Globus pallidus (tissue), 1 donor: ENCODE measurements at regions not wholly inside any gene's neighbourhood (a gene's known extent, or its start where the extent isn't known, plus 50 kb on each side); places are given as distances from the start of the nearest gene placed in this dataset.
"Not testable (repeated sequence)": the region's sequence is repeated elsewhere in the genome, so short reads cannot be mapped to it uniquely, and the experiment has no call there.

Experiments used
- DNase-seq: peaks from one replicate; pipeline ENCODE4 v3.0.0-alpha.2; 2015; ENCODE audit warnings: low spot score

DNA sequence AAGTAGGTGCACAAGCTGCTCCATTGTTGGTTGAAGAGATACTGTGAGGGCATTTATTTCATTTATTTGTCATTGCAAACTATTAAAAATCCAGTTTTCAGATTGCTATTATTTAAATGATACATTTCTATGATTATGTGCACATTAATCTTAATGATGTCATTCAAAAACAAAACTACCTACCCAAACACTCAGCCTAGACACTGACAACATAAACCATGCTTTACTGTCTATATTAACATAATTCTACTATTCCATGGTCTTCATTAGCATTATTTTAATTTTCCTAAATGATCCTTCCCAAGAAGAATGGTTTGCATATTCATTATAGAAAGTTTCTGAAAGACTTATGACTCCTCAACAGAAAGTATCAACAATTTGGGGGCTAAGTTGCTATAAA lies 813.0 kb upstream of the SLITRK5 start:
- no peak for DNase-seq

DNA sequence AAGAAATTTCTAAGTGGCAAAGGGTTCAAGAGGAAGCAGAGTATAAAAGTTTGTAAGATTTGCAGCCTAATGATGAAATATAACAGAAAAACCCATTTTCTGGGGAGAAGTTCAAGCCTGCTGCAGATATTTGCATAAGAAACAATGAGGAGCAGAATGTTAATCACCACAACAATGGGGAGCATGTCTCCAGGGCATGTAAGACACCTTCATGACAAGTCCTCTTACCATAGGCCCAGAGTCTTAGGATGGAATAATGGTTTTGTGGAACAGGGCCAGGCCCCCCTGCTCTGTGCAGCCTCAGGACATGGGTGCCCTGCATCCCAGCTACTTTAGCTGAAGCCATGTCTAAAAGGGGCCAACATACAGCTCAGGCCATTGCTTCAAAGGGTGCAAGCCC lies 809.0 kb upstream of the SLITRK5 start:
- no peak for DNase-seq

DNA sequence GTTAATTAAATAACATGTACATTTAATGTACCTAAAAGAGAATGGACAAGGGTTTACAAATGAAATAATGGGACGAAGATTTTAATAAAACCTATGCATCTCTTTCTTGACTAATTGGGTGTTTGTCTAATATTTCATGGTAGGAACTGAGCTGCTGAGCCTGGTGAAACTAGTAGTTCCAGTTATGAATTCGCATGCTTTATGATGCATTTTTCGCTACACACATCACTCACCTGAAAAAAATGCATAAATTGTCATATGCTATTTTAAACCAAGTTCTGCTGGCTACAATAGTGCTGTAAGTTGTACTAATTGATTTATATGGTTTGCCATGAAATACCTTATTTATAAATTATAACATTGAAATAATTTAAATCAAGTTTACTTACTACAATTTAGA lies 806.8 kb upstream of the SLITRK5 start:
- no peak for DNase-seq

DNA sequence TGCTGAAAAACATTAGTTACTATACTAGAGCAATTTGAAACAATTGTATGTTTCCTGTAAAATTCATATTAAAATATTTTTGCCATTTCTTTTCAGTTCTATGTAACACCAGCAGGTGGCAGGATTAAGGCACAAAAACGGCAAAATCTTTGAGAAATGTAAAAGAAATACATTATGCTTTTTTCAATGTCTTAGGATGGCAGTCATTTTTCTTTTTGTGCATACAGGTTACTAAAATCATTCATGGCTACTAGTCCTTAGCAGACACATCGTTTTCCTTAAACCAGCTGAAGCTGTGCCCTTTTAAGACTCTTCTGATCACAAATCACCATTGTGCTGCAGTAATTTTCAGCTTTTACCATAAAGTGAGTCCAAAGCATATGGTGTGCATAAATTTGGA lies 800.7 kb upstream of the SLITRK5 start:
- no peak for DNase-seq

DNA sequence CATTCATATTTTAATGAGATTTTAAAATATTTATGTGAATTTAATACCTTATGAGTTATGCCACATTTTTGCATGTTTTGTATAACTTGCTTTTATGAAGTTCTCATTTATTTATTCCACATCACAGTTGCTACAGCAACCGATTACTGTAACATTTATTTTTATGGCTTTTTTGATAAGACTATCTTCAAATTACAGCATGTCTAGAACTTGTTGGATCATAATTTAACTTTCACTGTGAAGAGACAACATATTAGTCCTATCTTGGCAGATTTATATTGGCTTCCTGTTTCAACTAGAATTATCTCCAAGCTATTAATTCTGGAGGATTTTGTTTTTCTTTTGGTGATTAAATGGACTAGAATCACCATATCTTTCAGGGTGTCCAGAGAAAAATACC lies 793.7 kb upstream of the SLITRK5 start:
- DNase-seq, result no peak

DNA sequence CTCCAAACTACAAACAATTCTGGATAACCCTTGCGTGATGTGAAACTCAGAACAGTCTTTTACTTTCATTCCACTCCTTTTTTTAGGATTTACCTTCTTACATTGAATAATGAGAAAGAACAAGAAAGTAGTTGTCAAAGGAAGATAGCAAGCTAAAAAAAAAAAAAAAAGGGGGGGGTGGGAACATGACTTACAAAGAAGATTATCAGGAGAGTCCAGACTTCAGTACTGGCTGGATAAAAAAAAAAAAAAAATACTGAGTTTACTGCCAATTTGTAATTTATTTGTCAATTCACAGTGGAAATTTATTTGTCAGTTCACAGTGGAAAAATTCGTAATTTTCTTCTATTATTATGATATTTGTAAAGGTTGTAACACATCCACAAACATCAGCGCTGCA lies 792.4 kb upstream of the SLITRK5 start:
- DNase-seq, result no peak

DNA sequence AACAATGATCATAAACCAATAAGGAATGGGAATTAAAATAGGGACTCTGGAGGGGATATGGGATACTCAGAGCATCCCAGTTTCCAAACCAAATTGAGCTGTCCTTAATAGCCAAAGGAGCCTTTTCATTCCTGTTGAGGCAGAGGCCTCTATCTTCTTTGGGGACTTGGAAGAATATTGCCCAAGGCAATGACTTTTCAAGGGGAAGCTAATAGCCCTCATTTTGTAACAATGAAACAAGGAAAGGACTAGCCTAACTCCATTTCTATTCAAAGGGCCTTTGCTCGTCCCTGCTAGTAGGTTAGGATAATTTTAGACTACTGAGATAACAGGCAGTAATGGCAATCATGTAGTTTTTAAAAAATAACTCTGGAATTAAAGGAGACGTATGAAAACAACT lies 789.8 kb upstream of the SLITRK5 start:
- no peak for DNase-seq

DNA sequence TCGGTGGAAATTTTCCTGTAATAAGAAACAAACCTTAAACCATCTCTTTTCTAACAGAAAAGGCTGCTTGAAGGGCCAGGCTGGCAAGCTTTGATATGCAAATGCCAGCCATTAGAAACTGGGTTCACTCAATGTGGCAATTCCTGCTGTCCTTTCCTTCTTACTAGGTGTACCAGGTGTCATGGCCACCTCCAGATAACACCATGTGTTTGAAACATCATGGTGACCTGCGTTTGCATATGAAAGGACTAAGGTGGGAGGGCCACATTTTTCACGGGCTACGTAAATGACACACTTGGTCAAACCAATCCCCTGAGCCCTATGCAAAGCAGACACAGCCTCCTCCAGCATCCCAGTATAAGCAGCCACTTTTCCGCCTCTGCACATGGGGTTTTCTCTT lies 789.1 kb upstream of the SLITRK5 start:
- DNase-seq, result no peak

DNA sequence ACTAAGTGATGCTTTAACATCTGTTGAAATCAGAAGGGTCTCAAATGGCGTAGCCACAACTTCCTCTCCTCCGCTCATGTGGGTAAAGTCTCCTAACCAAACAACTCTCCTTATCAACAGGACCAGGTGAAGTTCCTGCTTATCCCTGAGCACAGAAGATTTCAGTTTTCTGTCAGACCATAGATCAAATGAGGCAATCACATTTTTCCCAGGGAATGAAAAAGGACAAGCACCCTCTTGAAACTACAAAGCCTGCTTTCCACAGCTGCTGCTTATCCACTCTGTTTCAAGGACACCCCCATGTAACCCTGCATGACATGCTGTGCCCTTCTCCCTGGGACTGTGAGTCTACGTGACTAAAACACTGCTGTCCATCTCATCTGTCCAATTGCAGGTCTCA lies 788.3 kb upstream of the SLITRK5 start:
- no peak for DNase-seq

DNA sequence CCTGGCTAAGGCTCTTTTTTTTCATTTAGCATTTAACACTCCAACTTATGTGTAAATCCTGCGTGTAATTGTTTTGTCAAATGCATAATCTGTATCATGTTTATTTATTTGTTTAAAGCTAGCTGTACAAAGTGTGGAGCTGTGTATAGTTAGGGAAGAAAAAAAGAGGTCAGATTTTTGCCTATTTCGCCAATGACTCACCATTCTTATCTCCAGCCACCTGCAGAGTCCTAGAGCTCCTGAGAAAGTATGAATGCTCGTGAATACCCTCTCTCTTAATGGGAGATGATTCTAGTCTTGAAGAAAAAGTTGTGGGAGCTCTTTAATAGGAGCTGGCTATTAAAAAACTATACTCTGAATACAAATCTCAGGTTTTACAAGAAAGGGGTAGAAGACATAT lies 778.8 kb upstream of the SLITRK5 start:
- no peak for DNase-seq

DNA sequence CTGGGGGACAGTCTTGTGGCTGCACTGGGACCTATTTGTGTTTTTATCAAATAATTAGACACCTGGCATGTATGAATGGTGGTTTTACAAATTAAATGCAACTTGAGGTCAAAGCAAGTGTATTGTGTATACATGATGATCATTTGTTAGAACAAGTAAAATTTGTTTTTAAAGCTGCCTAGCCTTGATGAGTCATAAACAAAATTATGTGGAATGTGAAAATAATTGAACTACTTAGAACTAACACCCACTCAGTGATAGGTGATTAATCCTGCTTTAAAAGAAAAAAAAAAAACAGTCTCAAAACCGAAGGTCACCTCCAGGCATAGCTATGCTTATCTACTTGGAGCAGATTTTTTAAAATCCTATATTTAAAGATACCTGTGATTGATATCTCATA lies 770.3 kb upstream of the SLITRK5 start:
- no peak for DNase-seq

DNA sequence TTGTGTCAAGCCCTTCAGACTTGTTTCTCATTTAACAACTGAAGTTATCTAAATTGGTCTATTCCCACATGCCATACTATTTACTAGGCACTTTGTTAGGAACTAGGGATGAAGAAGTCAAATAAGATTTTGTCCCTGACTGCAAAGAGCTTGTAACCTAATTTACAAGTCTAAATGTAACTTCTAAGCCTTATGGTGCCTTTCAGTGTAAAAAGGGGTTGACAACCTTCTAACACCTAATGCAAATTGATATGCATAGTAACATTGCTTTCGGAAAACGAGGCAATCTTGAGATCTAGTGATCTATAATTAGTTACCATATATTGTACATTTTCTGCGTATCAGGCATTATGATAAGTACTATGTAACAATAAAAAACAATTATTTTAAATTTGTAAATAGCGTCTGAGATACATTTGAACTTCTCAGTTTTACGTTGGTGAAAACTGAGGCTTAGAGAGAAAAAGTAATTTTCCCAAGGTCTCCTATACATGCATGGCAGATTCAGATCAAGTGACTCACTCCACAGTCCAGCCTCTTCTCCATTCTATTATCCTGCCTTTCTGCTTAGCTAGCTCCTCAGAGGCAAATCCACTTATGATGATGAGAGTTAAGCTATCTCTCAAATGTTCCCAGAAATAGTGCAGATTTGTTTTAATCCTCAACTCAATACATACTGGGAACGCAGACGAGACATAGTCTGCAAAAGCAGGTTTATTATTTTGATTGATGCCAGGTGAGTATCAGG lies 764.9 kb upstream of the SLITRK5 start:
- no peak for DNase-seq

DNA sequence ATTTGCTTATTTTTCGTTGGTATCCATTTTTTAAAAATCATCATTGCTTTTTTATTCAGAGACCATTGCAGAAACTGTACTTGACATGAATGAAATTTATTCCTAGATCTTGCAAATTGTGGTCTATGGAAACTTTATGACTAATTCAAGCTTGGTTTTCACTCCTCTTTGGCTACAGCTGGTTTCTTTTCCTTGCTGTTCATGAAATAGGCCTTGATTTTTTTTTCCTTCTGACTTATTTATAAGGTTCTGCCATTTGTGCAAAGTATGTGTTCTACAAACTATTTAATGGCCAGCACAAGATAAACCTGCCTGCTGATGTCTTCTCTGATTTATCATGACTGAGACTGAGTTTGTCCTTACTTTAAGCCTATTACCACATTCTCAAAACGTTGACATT lies 764.0 kb upstream of the SLITRK5 start:
- DNase-seq, result no peak

DNA sequence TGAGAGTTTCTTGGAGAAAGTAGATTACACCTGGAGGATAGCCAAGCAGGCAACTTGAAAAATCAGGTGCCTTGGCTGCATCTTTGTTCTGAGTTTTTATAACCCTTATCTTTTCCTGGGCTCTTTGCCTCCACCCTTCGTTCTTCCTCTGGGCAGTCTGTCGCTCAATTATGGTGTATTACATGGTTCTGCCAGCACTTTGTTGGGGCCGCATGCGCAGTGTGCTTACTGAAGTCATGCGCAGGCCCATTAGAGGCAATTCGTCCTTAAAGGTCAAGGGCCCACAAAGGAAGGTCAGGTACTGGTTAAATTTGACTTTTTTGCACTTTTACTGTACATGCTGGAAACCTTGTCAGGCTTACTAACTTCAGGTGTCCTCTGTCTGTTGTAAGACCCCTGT lies 761.9 kb upstream of the SLITRK5 start:
- no peak for DNase-seq

DNA sequence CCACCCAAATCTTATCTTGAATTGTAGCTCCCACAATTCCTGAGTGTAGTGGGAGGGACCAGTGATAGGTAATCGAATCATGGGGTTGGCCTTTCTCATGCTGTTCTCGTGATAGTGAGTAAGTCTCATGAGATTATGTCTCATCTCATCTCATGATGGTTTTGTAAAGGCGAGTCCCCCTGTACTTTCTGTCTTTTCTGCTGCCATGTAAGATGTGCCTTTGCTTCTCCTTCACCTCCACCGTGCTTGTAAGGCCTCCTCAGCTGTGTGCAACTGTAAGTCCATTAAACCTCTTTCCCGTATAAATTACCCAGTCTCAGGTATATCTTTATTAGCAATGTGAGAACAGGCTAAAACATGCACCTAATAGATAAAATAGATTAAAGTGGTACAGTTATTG lies 756.4 kb upstream of the SLITRK5 start:
- DNase-seq, result no peak

DNA sequence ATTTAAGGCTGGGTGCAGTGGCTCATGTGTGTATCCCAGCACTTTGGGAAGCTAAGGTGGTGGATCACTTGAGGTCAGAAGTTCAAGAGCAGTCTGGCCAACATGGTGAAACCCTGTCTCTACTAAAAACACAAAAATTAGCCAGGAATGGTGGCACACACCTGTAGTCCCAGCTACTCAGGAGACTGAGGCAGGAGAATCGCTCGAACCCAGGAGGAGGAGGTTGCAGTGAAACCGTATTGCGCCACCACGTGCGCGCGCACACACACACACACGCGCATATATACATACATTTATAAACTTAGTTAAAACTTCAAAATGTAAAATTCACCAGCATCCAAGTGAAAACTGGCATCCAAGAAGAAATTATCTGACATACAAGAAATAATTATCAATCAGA lies 753.7 kb upstream of the SLITRK5 start:
- not testable (repeated sequence) for DNase-seq

DNA sequence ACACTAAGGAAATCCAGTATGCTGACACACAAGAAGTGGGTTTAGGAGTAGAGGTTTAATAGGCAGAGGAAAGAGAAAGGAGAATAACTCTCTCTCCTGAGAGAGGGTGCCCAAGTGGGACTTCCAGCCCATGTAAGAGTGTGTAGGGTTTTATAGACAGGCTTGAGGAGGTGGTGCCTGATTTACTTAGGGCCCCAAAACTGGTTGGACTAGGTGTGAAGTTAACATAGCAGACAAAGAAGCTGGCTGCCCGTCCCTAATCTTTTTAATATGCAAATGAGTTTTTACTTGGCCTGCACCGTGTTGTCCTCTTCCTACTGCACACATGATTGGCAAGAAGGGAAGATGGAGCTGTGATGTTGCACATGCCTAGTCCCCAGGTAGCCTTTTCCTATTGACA lies 752.5 kb upstream of the SLITRK5 start:
- DNase-seq, result no peak

DNA sequence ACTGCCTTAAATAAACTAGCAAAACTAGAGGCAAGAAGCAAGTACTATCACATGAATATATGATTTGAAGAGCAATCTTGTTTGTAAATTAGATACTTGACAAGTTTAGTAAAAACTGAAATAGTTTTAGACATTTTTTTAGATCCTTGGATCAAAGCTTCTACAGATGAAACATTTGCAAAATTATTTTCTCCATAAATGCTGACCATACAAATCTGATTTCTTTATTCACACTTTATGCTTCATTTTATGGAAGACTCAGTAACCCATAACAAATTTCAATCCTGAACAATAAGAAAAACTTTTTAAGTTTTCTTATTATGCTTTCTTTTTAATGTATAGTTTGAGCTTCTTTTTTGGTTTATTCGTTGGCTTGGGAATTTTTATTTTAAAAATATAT lies 750.2 kb upstream of the SLITRK5 start:
- DNase-seq, result no peak

DNA sequence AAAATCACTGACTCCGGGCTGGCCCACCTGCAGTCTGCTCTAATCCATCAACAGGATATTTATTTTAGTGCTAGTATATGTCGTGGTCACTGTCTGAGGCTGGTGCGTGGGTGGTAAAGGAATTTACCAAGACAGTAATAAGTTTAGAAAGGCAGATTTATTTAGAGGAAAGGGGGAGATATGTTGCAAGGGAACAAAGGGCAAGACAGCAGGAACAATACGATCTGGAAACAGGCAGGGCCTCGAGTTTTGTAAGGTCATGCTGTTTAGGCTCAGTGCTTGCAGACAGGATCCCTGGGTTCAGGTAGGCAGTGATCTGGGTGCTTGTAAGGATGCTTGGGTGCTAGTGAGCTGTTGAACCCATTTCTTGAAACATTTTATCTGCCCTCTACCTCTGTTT lies 748.2 kb upstream of the SLITRK5 start:
- no peak for DNase-seq

DNA sequence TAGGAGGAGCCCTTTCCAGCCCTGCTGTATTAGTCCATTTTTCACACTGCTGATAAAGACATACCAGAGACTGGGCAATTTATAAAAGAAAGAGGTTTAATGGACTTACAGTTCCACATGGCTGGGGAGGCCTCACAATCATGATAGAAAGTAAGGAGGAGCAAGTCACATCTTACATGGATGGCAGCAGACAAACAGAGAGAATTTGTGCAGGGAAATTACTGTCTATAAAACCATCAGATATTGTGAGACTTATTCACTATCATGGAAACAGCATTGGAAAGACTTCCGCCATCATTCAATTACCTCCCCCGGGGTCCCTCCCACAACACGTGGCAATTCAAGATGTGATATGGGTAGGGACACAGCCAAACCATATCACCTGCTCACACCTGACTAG lies 744.3 kb upstream of the SLITRK5 start:
- DNase-seq, result not testable (repeated sequence)

DNA sequence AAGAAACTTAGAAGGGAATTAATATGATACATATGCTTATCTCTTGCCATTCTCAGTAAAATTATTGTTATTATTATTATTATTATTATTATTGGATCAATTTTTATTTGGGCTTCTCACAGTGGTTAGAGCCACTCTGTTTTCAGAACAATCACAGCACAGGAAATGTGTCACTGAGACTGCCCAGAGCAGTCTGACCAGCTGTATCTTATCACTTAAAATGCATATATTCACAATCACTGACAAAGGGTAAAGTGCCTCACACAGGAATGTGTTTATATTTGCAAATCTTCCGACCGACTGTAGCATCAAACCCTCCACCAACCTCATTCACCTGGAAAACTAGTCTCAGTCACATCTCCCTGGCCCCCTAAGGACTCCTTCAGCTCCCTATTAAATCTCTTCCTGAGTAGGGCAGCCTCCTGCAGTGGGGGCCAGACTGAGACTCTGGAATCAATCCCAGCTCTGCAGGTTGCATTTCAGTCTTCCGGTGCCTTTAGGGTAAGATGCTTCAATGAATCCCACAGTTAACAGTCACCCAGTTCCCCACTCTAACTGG lies 738.3 kb upstream of the SLITRK5 start:
- DNase-seq, result no peak

DNA sequence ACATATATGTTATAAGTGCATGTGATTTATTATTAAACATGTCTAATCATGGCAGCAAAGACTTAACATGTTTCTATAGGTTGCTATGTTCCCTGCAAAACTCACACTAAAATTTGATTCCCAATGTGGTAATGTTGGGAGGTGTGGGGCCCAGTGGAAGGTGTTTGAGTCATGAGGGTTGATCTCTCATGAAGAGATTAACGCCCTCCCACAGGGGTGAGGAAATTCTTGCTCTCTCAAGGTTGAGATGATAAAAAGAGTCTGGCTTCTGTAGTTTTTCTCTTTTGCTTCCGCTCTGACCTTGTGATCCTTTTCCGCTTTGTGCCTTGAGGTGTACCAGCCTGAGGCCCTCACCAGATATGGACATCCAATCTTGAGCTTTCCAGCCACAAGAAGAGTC lies 737.5 kb upstream of the SLITRK5 start:
- DNase-seq, result no peak

DNA sequence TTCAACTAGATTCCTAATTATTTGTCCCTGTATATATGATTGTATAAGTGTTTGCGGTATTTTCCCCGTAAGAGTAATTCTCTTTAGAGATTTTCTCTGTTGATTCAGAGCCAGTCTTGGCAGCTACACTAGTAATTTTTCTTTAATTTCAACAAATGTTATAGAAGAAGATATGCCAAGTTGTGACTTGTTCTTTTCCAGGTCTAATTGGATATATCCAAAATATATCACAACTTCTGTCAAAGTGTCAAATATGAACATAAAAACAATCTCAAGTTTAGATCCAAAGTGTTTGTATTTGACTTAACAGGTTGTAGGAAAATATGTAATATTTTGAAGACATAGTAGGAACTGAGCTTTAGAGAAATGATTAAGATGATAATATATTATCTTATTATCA lies 733.9 kb upstream of the SLITRK5 start:
- no peak for DNase-seq

DNA sequence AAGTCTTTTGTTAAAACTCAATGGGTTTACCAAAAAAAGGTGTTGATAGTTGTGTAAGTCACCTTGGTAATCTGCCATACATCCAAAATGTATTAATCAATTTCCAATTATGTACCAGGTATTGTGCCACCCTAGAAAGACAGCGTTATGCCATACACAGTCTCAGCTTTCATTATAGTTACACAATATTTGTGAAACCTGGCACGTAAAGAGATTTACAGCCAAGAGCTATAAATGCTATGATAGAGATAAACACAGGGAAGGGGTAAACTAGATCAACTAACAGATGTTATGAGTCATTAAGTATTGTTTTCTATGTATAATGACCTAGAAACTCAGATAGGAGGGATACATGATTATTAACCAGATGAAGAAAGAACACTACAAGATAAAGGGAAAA lies 725.6 kb upstream of the SLITRK5 start:
- DNase-seq, result no peak
